Dendritic cell treated with granulocyte-macrophage colony-stimulating factor and Interleukin-4, amounts not matched to agents 40 ng/mL and 50 ng/mL, for 4 days (primary cell): ENCODE measurements at regions not wholly inside any gene's neighbourhood (a gene's known extent, or its start where the extent isn't known, plus 50 kb on each side); places are given as distances from the start of the nearest gene placed in this dataset.

Experiments
- H3K27ac Mint-ChIP-seq: one replicate; pipeline ENCODE4 v1.8.0; 2022; ENCODE audit warnings: mild to moderate bottlenecking, mixed read lengths
- H3K27me3 Mint-ChIP-seq: one replicate; pipeline ENCODE4 v1.8.0; 2022; ENCODE audit warnings: mild to moderate bottlenecking, mixed read lengths
- H3K36me3 Mint-ChIP-seq: one replicate; pipeline ENCODE4 v1.8.0; 2022; ENCODE audit warnings: low read depth, mixed read lengths
- H3K4me1 Mint-ChIP-seq: one replicate; pipeline ENCODE4 v1.8.0; 2022; ENCODE audit warnings: low read depth, mixed read lengths
- H3K4me3 Mint-ChIP-seq: one replicate; pipeline ENCODE4 v1.8.0; 2022; ENCODE audit warnings: mild to moderate bottlenecking, moderate library complexity, mixed read lengths
- H3K9me3 Mint-ChIP-seq: one replicate; pipeline ENCODE4 v1.8.0; 2022; ENCODE audit warnings: mixed read lengths
- intact Hi-C: fragments of 100-400 bp; cut with micrococcal nuclease; formaldehyde crosslinking; loops from one replicate; pipeline ENCODE4 v1.15.0; 2022

GRCh38 chr9:28714188-28714587 lies 1140.9 kb upstream of the C9orf72 start:
- H3K4me3 Mint-ChIP-seq = no peak overlapping the region
- no peaks in the 10 kb centered on the region for H3K9me3 Mint-ChIP-seq
- no peaks in the 10 kb centered on the region for H3K36me3 Mint-ChIP-seq
- H3K27me3 Mint-ChIP-seq = no peaks in the 10 kb centered on the region
- no peaks in the 10 kb centered on the region for H3K4me1 Mint-ChIP-seq
- intact Hi-C loops = no loop called here
- no peak overlapping the region for H3K27ac Mint-ChIP-seq

- H3K4me1 Mint-ChIP-seq = no peaks in the 10 kb centered on the region
- H3K27me3 Mint-ChIP-seq = no peaks in the 10 kb centered on the region
- H3K36me3 Mint-ChIP-seq = no peaks in the 10 kb centered on the region
- intact Hi-C loops = no loop called here
- no peak overlapping the region for H3K4me3 Mint-ChIP-seq
- no peak overlapping the region for H3K27ac Mint-ChIP-seq
- H3K9me3 Mint-ChIP-seq = no peaks in the 10 kb centered on the region
These were observed 1144.9 kb upstream of the C9orf72 start for GRCh38 chr9:28718226-28718625.

GRCh38 chr9:28720746-28721145 lies 1147.5 kb upstream of the C9orf72 start:
- H3K4me1 Mint-ChIP-seq = no peaks in the 10 kb centered on the region
- H3K27ac Mint-ChIP-seq = no peak overlapping the region
- H3K36me3 Mint-ChIP-seq = no peaks in the 10 kb centered on the region
- H3K9me3 Mint-ChIP-seq = no peaks in the 10 kb centered on the region
- no peaks in the 10 kb centered on the region for H3K27me3 Mint-ChIP-seq
- intact Hi-C loops = no loop called here
- no peak overlapping the region for H3K4me3 Mint-ChIP-seq

GRCh38 chr9:28730111-28730510 lies 1156.8 kb upstream of the C9orf72 start:
- Mint-ChIP-seq H3K4me3 (no peak overlapping the region), H3K4me1 (no peaks in the 10 kb centered on the region), H3K27me3 (no peaks in the 10 kb centered on the region), H3K36me3 (no peaks in the 10 kb centered on the region), H3K27ac (no peak overlapping the region), H3K9me3 (peaks cover 5% of the 10 kb centered on the region)
- intact Hi-C loops = no loop called here

GRCh38 chr9:28735738-28736342 lies 1162.6 kb upstream of the C9orf72 start:
- Mint-ChIP-seq H3K4me3 (no peak overlapping the region), H3K4me1 (no peaks in the 10 kb centered on the region), H3K27me3 (no peaks in the 10 kb centered on the region), H3K36me3 (no peaks in the 10 kb centered on the region), H3K9me3 (no peaks in the 10 kb centered on the region), H3K27ac (no peak overlapping the region)
- intact Hi-C loops = no loop called here

GRCh38 chr9:28741459-28741858 lies 1168.2 kb upstream of the C9orf72 start:
- H3K4me1 Mint-ChIP-seq = no peaks in the 10 kb centered on the region
- H3K9me3 Mint-ChIP-seq = peaks cover 27% of the 10 kb centered on the region
- H3K27ac Mint-ChIP-seq = no peak overlapping the region
- no peaks in the 10 kb centered on the region for H3K36me3 Mint-ChIP-seq
- no peak overlapping the region for H3K4me3 Mint-ChIP-seq
- intact Hi-C loops = no loop called here
- H3K27me3 Mint-ChIP-seq = no peaks in the 10 kb centered on the region

- Mint-ChIP-seq H3K4me1 (no peaks in the 10 kb centered on the region), H3K9me3 (peaks cover 32% of the 10 kb centered on the region), H3K27me3 (no peaks in the 10 kb centered on the region), H3K36me3 (no peaks in the 10 kb centered on the region), H3K4me3 (no peak overlapping the region), H3K27ac (no peak overlapping the region)
- intact Hi-C loops = no loop called here
These were observed 1174.2 kb upstream of the C9orf72 start for GRCh38 chr9:28747351-28747985.

GRCh38 chr9:28750136-28750535 lies 1176.9 kb upstream of the C9orf72 start:
- Mint-ChIP-seq H3K9me3 (peaks cover 9% of the 10 kb centered on the region), H3K27ac (no peak overlapping the region), H3K4me1 (no peaks in the 10 kb centered on the region), H3K4me3 (no peak overlapping the region), H3K27me3 (no peaks in the 10 kb centered on the region), H3K36me3 (no peaks in the 10 kb centered on the region)
- intact Hi-C loops = no loop called here

- intact Hi-C loops = no loop called here
- Mint-ChIP-seq H3K9me3 (no peaks in the 10 kb centered on the region), H3K27me3 (no peaks in the 10 kb centered on the region), H3K4me1 (no peaks in the 10 kb centered on the region), H3K27ac (no peak overlapping the region), H3K36me3 (no peaks in the 10 kb centered on the region), H3K4me3 (no peak overlapping the region)
These were observed 1185.1 kb upstream of the C9orf72 start for GRCh38 chr9:28758341-28758740.

GRCh38 chr9:28758971-28759370 lies 1185.7 kb upstream of the C9orf72 start:
- H3K27me3 Mint-ChIP-seq = no peaks in the 10 kb centered on the region
- no peak overlapping the region for H3K27ac Mint-ChIP-seq
- no peaks in the 10 kb centered on the region for H3K9me3 Mint-ChIP-seq
- no peak overlapping the region for H3K4me3 Mint-ChIP-seq
- intact Hi-C loops = no loop called here
- H3K36me3 Mint-ChIP-seq = no peaks in the 10 kb centered on the region
- no peaks in the 10 kb centered on the region for H3K4me1 Mint-ChIP-seq

- H3K27ac Mint-ChIP-seq = no peak overlapping the region
- intact Hi-C loops = no loop called here
- no peaks in the 10 kb centered on the region for H3K4me1 Mint-ChIP-seq
- H3K9me3 Mint-ChIP-seq = no peaks in the 10 kb centered on the region
- H3K27me3 Mint-ChIP-seq = no peaks in the 10 kb centered on the region
- no peak overlapping the region for H3K4me3 Mint-ChIP-seq
- H3K36me3 Mint-ChIP-seq = no peaks in the 10 kb centered on the region
These were observed 1188.9 kb upstream of the C9orf72 start for GRCh38 chr9:28762167-28762566.

- intact Hi-C loops = no loop called here
- no peaks in the 10 kb centered on the region for H3K9me3 Mint-ChIP-seq
- no peaks in the 10 kb centered on the region for H3K4me1 Mint-ChIP-seq
- no peak overlapping the region for H3K27ac Mint-ChIP-seq
- H3K4me3 Mint-ChIP-seq = no peak overlapping the region
- H3K27me3 Mint-ChIP-seq = no peaks in the 10 kb centered on the region
- H3K36me3 Mint-ChIP-seq = no peaks in the 10 kb centered on the region
These were observed 1191.3 kb upstream of the C9orf72 start for GRCh38 chr9:28764532-28764931.

- Mint-ChIP-seq H3K4me1 (no peaks in the 10 kb centered on the region), H3K27ac (no peak overlapping the region), H3K4me3 (no peak overlapping the region), H3K27me3 (no peaks in the 10 kb centered on the region), H3K9me3 (no peaks in the 10 kb centered on the region), H3K36me3 (no peaks in the 10 kb centered on the region)
- intact Hi-C loops = loop anchor here (10.0 kb wide), 1 partner anchor 925 kb away; no protein-coding TSS in a partner anchor
These were observed 1196.9 kb upstream of the C9orf72 start for GRCh38 chr9:28770226-28770625.

- no peak overlapping the region for H3K4me3 Mint-ChIP-seq
- intact Hi-C loops = loop anchor here (10.0 kb wide), 1 partner anchor 924 kb away; no protein-coding TSS in a partner anchor
- no peaks in the 10 kb centered on the region for H3K9me3 Mint-ChIP-seq
- H3K4me1 Mint-ChIP-seq = no peaks in the 10 kb centered on the region
- H3K36me3 Mint-ChIP-seq = no peaks in the 10 kb centered on the region
- H3K27ac Mint-ChIP-seq = no peak overlapping the region
- H3K27me3 Mint-ChIP-seq = no peaks in the 10 kb centered on the region
These were observed 1197.5 kb upstream of the C9orf72 start for GRCh38 chr9:28770827-28771226.
